CD4-positive, alpha-beta T cell treated with Interleukin-15 for 1 hour (primary cell): ENCODE measurements at regions not wholly inside any gene's neighbourhood (a gene's known extent, or its start where the extent isn't known, plus 50 kb on each side); places are given as distances from the start of the nearest gene placed in this dataset.

Experiments used
- DNase-seq: peaks from one replicate; pipeline ENCODE4 v3.0.0-alpha.2; 2020

DNA sequence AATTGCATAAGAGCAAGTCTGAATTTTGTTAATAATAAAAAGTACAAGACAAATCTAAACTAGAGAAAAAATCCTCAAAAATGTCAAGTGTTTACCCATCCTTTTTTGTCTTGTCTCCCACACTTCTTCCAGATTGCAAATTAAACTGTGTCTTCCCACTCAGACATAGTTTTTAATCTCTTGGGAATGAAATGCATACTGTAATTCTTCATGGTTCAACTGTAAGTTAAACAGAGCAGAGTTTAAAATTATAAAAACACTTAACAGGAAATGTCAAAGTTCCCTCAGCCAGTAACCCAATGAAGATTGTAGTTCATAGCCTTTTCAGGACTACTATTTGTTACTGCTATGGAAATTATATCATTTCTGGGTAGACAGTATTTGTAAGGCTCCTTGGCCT lies 171.8 kb downstream of the UBE2E3 start:
- no peak for DNase-seq

DNA sequence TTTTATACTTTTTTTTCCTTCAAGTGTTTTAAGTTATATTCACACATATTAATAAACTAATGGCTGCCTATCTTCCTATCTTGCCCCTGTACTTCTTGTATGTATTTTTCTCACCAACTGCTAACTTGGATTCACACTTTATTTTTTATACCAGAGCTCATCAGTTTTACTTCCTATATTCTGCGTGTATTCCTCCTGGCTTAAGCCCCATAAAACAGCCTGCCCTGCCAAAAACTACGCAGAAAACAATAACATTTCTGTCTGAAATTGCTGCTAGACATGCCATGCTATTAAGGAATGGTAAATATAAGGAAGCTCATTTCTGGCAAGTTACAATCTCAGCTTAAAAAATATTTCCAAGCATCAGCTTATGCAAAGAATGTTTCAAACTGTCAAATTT lies 172.3 kb downstream of the UBE2E3 start:
- DNase-seq: no peak

DNA sequence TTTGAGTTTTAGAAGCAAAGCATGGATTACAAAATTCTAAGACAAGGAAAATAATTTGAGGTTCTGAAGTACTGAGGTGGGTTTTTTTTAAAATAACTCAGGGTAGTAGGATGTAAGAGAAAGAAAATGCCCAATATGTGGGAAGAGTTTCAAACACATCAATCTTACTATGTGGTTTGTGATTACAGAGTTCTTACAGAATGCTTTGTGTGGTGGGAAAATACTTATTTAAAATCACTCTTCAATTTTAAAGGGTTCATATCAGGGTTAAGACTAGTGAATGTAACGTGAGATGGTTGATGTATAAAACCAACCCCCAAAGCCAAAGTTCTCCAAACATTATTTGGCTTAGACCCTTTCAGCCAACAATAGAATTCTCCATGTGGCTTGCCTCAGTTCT lies 173.5 kb downstream of the UBE2E3 start:
- no peak for DNase-seq

DNA sequence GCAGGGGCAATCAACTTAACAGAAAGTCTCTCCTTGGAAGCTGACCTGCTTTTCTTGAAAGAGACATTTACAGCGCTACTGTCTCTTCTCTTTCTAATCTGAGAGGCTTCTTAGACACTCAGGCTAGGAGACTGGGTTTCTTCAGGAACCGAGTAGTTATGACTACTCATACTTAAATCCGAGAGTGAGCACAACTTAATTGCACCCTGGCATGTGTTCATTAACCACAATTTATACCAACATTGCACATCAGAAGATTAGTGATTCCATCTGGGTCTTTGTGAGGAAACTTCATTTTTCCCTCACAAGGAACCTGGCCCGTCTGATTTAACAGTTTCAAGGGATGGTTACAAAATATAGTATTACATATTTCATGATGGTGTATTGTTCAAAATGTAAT lies 176.9 kb downstream of the UBE2E3 start:
- no peak for DNase-seq

DNA sequence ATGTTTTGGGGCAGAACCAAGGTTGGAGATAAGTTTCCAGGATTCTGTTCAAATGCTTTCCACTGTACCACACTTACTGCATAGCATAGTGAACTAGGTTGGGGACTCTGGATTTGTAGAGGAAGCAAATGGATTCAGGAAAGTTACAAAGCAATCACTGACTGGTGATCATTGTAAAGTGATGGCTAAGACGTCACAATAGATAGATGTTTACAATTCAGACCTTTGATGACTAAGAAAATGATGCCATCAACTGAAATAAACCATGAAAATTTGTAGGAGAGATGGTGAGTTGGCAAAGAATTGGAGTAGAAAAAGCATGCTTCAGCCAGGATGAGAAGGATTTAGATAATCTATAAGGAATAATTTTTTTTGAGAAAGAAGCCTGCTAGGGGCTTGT lies 178.0 kb downstream of the UBE2E3 start:
- DNase-seq: no peak

DNA sequence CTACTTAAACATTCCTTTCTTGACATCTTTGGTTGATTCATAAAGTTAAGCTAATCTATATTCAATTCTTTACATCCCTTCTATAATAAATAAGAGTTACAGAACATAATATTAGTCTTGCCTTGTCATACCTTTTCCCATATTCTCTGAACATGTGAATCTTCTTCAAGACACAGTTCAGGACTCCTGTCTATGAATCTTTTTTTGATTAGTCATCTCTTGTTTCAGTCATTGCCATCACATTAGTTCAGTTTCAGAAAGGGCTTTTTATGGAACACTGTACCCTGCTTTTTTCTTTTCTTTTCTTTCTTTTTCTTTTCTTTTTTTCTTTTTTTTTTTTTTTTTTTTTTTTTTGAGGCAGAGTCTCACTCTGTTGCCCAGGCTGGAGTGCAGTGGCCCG lies 181.2 kb downstream of the UBE2E3 start:
- DNase-seq: no peak

DNA sequence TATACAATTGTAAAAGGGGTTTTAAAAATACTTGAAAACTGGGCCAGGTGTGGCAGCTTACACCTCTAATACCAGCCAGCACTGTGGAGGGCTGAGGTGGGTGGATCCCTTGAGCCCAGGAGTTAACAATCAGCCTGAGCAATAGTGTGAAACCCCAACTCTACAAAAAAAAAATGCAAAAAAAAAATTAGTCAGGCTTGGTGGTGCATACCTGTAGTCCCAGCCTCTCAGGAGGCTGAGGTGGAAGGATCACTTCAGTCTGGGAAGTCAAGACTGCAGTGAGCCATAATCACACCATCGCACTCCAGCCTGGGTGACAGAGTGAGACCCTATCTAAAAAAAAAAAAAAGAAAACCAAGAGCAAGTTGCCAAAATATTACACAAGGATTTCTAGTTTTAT lies 182.7 kb downstream of the UBE2E3 start:
- DNase-seq: peak; percentile 53

DNA sequence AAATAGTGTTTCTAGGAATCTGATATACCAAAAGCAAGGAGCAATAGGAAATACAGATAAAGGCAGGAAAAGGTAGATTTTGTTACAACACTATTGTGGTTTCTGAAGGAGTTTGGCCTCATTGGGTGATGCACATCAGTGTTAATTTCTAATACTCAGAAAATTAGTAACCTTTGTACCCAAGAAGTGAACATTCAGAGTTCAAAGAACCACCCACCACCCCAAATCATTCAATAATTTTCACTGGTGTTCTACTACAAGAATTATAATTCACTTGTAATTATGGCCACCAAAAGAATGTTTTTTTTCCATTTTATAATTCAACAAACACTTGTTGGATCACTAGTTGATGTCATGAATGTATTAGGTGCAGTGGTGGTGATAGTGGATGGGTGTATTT lies 183.3 kb downstream of the UBE2E3 start:
- no peak for DNase-seq

DNA sequence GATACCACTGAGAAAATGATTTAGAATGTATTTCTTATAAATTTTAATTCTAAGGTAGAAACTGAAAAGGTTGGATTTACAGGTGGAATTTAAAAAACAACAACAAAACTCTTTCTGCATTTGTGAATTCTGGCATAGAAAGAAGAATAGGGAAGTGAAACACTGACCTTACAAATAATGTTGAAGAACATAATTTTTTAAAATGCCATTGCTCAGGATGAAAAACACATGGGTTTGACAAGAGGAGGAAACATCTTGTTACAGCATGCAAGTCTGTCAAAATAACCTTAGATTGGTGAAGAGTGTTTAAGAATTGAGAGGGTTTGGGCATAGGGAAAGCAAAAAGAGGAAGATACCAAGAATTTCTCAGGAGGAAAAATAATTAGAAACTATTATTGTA lies 184.3 kb downstream of the UBE2E3 start:
- DNase-seq: no peak

DNA sequence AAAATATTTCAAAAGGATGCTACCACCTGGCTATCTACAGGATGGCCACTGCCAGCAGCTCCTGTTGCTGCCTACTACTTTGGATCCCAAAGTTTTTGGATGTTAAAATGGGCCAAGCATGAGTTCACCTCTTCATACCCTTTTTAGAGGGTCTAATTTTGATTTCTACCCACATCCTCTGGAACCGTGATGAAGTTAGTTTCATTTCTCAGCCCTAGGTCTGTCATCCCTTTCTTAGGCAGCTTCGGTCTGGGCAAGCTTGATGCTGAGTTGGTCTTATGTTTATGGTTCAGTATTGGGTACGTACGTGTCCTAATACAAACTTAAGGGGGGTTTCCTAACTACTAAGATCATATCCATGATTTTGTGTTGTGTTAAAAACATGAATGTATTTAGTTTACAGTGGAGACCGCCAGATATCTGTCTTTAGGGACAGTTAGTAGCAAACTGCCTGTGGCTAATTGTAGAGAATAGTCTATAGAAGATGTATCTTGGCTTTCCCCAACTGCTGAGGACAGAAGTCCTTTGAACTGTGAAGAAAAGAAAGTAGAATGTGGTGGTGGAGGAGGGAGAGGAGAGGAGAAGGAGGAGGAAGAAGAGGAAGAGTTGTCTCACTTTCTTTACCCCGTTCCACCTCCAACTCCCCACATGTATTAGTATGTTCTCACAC lies 184.9 kb downstream of the UBE2E3 start:
- DNase-seq: no peak

DNA sequence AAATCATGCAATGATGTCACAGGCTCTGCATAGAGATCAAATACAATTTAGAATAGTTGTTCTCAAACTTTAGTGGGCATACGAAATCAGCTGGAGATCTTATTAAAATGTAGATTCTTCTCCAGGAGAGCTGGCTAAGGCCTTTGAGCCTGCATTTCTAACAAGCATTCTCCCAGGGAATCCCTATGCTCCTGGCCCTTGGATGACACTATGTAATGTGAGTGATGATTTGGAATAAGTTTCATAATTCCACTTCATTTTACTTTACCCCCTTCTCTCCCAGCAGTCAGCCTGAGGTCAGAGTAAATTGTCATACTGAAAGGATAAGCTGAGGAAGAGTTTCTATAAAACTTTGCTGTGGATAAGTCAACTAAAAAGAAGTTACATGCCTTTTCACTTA lies 189.1 kb downstream of the UBE2E3 start:
- DNase-seq: no peak

DNA sequence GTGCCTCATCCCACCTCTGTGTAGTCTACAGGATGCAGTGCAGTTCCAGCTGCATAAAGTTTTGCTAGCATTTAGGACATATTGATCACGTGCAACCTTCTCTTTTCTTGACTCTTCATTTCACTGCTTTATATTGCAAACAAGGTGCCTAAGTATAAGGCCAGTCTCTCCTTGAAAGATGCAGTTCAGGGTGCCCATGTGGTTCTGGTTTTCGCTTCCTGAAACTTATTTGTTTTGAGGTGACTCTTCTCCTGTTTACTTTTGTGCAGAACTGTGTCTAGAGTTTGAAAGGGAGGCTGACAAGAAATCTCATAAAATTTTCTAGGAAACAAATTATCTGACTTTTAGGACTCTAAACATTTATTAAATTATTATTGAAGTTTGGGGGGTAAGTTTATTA lies 189.9 kb downstream of the UBE2E3 start:
- DNase-seq: no peak

DNA sequence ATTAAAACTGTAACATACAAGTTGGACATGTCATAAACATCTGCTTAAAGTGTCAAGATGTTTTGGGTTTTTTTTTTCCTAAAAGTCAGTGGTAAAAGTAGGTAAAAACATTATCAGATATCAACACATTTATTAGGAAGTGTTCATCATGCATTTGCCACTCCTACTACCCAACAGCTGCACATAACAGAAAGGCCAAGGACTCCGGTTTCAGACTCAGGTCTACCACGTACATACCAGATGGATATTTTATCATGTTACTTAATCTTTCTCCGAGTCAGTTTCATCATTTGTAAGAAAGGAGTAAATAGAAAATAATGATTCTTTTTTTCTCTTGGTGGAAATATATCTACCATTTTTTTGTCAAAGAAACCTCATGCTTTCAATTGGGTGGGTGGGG lies 192.3 kb downstream of the UBE2E3 start:
- no peak for DNase-seq

DNA sequence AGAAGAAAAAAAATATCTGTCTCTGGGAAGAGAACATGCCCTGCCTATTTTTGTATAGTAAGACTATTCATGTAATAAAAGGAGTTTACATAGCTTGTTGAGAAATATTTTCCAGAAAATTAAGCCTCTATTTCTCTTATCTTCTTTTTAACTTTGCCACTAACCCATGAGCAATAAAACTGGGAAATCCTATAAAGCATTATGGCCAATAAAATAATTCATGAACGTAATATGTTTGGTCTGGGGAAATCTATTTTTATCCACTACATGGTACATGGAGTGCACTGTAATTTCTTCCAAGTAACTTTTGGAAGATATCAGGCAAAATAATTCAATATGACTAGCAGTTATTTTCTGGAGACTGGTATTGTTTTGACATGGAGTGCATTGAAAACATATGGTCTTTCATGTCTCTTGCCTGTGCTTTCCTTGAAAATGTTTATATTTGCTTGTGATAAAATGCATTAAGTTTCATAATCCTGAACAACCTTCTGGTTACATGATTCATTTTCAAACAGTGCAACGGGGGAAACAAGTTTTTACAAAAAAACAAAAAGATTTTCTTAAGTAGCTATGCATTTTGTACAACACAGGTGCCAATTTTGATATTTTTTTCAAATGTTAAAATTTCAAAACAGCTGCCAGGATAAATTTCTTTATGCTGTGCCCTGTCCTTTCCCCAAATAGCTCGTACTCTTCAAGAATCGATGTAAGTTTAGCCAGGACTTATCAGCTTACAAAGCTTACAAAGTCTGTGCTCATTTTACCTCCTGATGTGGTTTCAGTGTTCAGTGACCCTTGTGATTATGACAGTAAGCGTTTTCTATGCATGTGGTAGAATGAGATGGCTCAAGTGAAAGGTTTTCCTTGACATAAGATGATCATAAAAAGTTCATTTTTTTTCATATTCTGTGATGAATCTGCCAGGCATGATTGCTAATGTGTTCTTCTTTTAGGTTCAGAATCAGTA lies 194.5 kb downstream of the UBE2E3 start:
- no peak for DNase-seq

DNA sequence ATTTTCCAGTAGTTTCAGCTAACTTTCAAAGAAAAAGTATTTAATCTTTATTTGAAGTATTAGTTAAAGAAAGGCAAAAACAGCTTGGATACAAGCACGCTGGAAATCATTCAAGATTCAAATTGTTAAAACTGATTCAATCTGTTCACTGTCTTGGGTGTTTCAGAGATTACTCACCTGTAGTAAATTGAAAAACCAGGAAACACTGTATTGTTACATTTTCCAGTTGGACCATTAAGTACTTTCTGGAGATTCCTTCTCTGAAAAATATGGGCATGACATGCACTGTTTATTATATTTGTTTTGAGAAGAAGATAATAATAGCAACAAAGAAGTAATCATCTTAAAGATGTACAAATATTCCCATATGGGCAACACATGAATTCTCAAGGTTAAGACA lies 196.1 kb downstream of the UBE2E3 start:
- no peak for DNase-seq

DNA sequence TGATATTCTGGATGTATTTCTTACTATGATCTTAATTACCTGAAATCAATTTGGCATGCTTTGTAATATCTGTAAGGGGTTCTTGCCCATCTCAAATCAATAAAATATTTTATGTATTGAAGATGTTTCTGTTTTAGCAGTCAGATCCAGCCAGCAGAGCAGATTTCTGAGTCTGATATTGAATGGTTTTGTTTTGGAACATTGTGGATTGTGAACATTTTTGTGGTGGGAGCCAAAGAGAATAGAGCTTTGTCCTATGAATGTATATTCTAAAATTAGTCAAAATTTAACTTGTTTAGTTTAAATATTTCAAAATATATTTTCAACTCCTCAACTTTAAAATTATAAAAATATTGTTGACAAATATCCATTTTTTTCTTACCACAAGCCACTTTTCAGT lies 197.0 kb downstream of the UBE2E3 start:
- DNase-seq: no peak

DNA sequence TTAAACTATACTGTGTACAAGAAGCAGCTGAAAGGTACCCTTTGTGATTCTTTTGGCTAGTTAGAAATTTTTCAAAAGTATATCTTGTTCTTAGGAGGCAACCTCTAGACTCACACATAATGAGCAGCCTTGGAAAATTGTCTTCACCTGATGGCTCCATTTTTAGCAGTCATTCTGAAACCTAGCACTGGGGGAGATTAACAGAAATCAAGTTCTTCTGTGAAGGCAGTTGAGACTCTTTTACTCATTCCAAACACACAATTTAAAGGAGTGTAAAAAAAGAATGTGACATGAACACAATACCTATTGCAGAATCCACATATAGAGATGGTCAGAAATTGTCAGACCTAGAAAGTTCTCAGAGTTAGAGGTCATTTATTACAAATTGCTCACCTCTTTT lies 197.7 kb downstream of the UBE2E3 start:
- DNase-seq: no peak

DNA sequence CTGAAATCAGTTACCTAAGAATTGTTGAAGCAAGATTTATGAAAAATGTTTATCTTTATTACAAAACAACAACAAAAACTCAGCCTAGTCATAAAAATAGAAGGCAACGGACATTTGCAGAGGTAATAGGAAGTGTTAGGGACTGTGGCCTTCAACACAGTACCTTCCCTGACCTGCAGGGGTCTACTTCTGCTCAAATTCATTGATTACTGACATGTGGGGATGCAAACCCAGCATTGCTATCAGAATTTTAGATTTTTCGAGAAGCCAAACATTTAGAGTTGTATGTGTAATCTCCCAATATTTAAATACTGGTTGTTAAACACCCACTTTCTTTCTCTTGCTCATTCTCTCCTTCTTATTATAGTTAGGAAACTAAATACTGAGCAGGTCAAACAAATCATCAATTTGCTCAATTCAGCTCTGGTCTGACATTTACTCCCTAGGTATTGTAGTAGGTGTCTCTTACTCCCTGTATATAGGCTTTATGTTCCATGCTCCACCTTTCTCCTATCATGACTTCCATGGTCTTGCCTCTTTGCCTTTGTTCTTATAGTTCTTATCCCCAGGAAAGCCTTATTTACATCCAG lies 198.5 kb downstream of the UBE2E3 start:
- peak; percentile 42 for DNase-seq

DNA sequence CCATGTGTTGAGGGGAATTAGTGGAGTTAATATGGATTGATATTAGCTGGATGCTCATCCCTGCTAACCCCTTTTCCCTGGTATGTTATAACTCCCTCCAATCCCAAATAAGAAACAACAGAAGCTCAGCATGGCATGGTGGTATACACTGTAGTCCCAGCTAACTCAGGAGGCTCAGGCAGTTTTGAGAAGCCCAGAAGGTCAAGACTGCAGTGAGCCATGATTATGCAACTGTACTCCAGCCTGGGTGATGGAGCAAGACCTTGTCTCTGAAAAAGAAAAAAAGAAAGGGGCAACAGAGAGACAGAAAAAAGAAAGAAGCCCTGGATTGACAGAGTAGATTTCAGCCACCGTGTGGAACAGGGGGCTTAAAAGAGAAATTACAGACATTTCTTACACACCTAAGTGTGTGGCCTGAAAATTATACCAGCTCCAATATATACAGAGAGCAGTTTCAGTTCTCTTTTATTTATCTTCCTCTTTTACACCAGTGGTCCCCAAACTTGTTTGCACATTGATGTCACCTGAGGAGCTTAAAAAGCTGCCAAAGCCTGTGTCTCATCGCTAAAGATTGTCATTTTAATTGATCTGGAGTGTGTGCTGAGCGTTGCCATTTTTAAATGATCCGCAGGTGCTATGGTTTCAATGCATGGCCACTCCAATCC lies 203.6 kb downstream of the UBE2E3 start:
- DNase-seq: no peak

DNA sequence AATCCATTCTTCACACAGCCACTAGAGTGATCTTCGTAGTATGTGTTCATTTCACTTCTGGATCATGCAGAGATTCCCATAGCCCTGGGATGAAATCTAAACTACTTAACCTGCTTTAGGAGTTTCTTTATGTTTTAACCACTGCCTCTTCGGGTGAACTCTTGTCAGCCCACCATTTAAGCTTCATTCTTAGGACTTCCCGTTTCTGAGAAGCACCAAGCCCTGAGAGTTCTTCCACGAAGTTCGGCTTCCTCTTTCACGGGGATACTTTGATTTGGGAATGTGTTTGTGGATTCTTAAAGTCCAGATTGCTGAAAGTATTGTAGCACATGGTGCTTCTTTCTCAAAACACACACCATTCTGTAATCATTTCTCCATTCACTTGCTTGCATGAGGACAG lies 205.0 kb downstream of the UBE2E3 start:
- DNase-seq: no peak

DNA sequence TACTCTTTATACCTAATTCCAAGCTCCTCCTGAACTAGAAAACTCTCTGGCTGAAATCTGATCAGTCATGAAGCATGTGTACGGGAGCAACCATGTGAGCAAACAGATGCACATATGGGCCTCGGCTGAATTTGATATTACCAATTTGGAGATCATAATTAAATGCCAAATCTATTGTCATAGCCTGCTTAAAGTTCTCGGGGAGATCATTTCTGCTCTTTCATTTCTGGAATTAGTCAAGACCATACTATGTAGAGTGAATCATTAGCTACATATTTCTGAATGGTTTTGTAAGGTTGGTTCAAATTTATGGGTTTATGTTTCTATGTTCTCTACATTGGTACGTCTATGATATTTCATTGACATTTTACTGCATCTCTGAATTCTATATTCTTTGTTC lies 205.5 kb downstream of the UBE2E3 start:
- no peak for DNase-seq

DNA sequence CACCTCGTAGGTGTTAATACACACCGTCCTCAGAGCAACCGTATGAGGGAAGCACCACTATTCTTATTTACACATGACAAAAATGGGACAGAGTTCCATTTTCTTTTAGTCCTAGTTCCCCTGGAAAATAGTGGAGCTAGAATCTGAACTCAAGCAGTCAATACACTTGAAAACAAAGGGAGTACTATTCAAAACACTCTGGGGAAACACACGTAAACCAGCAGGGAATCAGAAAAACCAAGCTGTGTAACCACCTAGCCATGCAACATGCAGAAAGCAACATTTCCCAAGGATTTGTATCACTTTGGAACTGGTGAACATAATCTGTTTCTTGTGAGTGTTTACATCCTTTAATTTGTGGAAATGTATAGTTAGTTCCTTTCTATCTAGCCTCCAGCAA lies 208.2 kb downstream of the UBE2E3 start:
- DNase-seq: no peak

DNA sequence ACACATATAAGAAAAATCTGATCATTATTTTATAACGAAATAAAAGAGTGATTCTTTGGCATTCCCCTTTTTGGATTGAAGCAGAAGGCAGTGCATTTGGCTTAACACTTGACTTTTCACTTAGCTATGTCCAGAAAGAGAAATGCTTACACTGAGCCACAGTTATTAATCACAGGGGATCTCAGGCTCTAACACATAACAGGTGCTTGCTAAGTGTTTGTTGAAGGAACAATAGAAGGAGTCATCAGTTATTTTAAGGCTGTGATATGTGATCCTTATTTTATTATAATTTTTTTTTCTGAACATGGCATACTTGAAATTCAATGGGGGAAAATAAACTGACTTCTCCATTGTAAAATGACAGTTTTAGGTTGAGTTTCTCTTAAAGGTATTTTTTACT lies 209.5 kb downstream of the UBE2E3 start:
- no peak for DNase-seq

DNA sequence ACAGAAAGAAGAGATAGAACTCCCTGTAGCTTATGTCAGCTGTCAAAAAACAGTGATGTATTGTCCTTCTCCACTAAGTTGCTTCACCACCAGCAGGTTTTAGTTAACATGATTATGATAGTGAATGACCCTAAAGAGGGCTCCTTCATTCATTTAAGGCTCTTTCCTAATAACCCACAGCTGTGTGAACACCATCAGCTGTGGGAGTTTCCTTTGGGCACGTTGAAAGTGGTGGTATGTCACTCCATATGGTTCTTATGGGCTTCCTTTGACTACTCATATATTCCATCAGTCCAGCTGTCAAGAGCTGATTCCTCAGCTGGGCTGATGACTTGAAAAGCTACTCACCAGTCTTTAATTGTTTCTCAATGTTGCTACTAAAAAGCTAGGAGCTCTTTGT lies 210.3 kb downstream of the UBE2E3 start:
- no peak for DNase-seq
